Iris pigment epithelial cell (primary cell): ENCODE measurements at regions not wholly inside any gene's neighbourhood (a gene's known extent, or its start where the extent isn't known, plus 50 kb on each side); places are given as distances from the start of the nearest gene placed in this dataset.
"Not testable (repeated sequence)": the region's sequence is repeated elsewhere in the genome, so short reads cannot be mapped to it uniquely, and the experiment has no call there.

Source experiments
- DNase-seq: peaks from one replicate; pipeline ENCODE4 v3.0.0-alpha.2; 2011; ENCODE audit warnings: low read depth

DNA sequence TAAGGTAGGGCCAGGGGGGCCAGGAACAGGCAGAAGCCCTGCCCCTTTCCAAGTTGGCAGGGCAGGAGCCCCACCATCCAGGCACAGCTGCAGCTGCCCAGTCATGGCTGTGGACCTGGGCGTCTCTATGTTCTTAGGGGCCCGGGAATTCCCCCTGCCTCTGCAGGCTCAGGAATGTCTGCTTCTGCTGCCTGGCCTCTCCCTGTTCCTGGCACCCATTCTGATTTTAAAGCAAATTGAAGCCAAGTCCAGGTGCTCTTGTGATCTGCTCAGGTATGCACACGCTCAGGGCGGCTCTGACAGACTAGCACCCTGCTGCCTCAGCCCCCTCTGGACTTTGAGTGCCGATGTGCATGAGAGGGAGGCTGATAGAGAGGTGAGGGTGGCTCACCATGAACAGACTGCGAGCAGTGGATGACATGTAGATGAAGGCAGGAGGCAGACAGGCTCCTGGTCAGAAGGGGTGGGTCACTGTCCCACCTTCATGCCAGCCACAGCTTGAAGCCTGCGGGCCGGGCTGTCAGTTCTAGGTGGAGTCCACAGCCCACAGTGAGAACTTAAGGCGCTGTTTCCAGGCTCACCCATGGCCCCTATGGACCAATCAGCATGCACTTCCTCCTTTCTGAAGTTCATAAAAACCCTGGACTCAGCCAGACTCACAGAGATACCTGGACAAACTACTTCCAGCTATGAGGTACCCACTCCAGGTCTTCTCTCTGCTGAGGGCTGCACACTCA is 747.8 kb upstream of the GBE1 start:
- DNase-seq, result no peak

DNA sequence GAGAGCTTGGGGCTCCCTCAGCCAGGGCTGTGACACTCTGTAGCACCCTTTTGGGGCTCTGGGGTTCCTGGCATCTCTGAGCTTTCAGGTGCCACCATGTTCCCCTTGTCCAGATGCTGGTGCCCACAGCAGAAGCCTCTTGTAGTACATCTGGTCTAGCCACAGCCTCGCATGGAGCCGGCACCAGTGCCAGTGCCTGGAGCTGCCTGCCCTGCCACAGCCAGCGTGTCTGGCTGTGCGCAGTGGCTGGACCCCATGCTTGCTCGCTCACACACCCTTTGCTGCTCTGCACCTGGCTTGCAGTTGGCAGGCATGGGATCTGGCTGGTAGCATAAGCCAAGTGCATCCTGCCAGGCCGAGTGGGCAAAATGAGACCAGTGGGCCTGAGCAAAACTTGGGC is 744.8 kb upstream of the GBE1 start:
- DNase-seq, result no peak

DNA sequence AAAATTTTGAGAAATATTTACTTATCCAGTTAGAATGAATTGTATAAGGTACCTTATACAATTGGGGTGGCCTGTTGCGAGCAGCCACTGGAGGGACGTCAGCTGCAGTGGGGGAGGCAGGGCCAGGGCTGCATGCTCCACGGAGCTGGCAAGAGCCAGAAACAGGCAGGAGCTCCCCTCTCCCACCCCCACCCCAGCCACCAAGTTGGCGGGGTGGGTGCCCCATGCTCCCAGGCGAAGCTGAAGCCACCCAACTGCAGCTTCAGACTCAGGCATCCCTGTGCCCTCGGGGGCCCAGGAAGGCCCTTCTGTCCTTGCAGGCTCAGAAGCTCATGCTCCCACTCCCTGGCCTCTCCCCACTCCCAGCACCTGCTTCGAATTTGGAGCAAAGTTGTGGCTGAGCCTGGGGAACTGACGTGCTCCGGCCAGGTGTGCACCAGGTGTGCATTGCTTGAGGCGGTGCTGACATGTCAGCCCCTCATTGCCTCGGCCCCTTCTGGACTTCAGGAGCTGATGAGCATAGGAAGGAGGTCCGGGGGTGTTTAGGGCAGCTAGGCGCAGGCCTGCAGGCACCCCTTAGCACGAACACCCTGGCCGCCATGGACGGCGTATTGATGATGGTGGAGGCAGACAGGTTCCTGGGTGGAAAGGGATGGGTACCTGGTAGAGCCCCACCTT is 743.8 kb upstream of the GBE1 start:
- DNase-seq, result no peak

DNA sequence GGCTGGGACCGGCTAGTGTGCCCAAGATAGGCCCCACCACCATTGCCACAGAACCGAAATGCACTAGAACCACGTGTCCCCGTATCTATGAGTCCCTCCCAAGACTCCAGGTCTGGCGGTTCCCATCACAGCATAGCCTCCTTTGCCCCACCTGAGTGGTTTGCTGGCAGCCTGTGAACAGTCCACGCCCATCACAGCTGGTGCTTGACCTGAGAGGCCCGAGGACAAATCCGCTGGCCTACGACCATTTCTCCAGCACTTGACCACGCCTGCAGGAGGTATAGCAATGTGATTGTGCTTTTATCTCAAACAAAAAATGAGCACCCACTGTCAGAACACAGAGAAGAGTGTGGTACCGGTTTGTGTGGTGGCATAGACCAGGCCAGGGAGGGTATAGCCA is 736.7 kb upstream of the GBE1 start:
- DNase-seq, result no peak

DNA sequence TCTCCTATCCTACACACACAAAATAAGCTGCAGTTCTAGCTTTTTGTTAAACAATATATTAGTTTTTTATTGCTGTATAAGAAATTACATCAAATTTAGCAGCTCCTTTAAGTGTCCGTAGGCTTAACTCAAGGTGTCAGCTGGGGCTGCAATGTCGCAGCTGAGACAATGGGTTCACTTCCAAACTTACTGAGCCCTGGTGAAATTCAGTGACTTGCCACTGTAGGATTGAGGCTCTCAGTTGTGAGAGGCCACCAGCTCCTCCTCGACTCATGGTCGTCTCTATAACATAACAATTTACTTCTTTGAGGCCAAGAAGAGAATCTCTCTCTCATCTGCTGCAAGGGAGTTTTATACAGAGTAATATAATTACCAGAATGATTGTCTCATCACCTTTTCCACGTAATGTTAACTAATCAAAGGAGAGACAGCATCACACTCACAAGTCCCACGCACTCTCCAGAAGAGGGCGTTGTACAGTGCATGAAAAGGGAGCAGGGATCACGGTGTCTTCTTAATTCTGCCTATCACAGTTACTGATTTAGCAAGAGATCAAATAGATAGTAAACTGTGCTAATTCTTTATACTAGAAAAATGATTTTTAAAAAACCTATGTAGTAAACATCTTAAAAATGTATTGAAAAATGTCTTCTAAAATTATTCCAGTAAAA is 735.6 kb upstream of the GBE1 start:
- DNase-seq, result no peak

DNA sequence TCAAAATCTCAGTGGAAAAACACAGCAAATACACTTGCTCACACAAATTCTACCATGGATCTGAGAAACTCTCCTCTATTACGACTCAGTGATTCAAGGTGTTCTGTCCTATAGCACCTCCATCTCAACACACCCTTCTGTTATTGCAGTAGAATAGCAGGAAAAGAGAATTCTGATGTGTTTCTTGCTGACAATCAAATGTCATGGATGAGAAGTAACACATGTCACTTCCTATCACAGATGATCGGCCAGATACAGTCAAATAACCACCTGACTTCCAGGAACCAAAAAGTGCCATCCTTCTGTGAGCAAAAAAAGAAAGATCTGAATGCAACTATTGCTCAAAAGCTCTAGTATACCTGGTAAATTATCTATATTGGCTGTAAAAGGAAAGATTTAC is 734.2 kb upstream of the GBE1 start:
- DNase-seq, result no peak

DNA sequence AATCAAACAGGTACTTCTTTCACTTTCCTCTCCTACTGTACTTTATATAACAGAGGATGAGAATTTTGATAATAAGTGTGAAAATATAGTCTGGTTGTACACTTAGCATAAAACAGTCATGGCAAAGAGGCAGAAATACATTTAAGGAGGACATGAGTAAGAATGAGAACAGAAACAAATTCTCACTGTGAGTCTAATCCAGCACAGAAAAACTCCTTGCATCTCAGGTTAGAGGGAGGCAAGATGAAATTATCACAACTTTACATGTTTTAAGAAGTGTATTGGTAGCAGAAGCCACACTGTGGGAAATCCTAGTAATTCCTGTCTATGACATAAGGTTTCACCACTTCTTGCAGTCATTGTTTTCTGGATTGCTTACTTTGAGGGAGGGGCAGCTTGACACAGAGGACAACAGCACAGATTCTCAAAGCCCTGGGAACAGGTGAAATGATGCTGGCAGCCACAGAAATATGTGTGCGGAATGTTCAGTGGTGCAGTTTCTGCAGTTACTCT is 733.6 kb upstream of the GBE1 start:
- no peak for DNase-seq

DNA sequence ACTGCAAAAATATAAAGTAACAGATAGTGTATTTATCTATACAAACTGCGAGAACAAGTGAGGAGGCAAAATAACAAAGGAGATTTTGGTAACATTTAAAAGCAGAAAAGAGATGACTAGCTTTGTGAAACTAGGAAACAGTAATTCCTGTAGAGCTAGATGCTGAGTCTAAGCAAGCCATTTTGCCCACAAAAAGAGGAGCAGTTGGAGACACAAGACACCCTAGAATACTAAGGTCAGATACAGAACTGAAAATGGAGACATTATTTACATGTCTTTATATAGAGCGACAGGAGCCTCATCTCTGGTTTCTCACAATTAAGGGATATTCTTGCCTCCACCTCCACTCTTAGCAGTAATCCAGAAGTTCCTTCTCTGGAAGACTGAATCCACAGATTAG is 732.4 kb upstream of the GBE1 start:
- no peak for DNase-seq

DNA sequence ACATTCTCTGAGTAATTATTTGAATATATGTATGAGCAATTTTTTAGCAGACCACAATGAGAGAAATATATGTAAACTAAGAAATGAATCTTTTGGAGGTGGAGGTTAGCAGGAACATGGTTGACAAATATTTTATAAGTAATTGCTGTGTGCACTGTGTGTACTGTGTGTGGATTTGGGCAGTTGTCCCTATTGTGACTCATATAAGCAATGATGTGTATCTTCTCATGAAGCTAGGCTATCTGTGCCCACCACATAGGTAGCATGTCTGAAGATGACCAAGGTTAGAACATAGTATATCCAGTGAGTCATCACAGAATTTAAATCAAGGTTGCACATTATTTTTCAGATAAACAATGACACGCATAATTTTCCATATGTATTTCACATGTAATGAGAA is 713.9 kb upstream of the GBE1 start:
- DNase-seq, result peak; percentile 1

DNA sequence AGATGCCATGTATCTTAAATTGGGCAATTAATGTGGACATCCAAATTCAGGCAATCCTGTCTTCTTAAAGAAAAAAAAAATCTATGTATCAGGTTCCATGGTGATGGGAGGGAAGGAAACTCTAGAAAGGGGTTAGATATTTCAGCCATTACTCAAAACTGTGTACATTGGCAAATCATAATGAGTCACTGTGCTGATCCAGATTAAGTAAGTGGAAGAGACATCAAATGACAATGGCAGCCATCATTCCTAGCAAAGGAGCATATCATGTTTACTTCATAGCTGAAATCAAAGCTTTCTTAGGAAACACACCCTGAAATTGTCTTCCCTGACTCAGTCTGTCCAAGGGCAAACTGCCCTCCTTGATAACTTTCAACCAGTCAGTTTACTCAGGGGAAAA is 713.3 kb upstream of the GBE1 start:
- DNase-seq, result peak; percentile 27

DNA sequence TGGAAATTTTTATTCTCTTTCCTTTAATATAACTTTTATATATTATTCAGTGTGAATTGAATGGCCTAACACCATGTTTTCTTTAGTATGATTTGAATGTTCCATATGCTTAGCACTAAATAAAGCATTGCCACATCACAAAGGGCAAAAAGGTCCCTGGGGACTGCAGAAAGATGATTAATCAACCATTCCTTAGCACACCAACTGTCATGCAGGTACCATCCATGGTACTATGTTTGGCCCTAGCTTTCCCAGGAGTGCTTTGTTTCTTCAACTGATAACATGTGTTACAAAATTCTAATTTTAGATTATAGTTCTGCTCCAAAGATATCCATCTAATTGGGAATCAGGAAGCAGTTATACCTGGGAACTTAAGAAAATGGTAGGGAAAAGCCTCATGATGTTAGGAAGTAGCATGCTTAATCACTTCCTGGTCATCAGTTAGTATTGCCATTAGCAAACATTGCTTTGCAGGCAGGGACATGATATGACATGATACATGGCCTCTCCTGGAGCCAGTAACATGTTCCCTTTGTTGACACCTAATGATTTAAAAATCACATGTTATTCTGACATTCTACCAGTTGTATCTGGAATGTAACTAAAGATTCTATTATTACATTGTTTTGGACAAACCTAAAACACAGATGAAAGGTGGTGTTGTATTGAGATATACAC is 712.6 kb upstream of the GBE1 start:
- DNase-seq, result no peak

DNA sequence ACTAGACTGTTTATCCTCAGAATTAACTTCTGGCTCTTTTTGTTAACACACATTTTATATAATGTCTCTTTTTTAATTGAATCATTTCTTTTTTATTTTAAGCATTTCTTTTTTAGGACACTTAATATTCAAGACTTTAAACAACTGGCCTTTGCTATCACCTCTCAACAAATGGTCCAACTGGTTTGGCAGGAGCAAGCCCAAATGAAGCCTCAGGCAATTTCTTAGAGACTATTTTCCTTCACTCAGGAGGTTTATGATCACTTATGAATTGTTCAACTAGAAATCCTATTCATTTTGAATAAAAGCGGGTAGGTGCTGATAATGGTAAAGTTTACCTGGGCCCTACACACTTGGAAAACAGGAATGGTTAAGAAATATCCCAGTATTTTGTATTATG is 705.6 kb upstream of the GBE1 start:
- DNase-seq, result no peak

DNA sequence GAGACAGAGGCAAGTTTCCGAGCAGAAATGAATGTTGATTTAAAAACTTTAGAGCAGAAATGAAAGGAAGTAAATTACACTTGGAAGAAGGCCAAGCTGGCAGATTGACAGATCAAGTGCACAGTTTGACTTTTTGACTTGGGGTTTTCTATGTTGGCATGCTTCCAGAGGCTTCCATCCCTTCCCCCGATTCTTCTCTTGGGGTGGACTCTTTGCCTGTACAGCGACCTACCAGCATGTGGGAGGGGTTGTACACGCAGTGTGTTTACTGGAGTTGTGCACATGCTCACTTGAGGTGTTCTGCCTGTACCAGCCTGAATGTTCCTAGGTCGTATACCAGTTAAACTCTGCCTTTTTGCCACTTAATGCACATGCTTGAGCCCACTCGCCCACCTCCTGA is 701.5 kb upstream of the GBE1 start:
- no peak for DNase-seq

DNA sequence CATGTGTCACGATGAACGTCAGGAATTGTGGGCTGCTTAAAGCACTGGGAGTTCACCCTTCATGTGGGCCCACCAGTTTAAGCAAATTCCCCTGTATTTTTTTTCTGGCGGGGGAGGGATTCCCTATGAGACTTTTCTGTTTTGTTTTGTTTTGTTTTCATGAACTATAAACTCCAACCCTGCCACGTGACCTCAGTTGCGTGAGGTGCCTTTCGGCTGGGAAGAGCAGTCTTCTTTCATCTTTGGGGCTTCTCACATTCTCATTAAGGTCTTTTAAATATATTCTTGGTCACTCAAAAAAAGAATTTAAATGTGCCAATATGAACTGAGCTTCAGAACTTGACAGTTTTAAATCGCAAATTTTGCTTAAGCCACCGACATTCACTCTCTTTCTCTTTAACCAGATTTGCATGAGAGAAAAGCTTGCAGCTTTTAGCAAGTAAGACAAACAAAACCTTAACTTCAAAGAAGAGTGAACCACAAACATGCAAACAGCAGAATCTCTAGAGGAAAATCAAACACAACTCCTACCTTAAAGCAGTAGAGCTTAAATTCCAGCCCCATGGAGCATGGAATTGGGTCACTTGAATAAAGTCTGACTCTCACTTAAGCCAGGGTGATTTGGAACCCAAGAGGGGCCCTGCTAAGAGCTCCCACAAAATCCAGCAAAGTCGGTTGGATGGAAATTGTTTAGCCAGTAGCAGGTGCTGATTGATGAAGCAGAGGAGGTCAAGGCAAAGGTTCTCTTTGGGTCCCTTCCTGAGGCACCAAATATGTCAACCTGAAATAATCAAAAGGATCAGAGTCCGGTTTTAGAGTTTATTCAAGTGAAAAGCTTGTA is 699.8 kb upstream of the GBE1 start:
- no peak for DNase-seq

DNA sequence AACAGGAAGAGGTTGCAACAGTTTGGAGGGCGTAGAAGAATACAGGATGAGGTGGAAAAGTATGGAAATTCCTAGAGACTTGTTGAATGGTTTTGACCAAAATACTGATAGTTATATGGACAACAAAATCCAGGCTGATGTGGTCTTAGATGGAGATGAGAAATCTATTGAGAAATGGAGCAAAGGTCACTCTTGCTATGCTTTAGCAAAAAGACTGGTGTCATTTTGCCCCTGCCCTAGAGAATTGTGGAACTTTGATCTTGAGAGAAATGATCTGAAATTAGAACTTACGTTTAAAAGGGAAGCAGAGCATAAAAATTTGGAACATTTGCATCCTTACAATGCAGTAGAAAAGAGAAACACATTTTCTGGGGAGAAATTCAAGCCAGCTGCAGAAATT is 686.9 kb upstream of the GBE1 start:
- no peak for DNase-seq

DNA sequence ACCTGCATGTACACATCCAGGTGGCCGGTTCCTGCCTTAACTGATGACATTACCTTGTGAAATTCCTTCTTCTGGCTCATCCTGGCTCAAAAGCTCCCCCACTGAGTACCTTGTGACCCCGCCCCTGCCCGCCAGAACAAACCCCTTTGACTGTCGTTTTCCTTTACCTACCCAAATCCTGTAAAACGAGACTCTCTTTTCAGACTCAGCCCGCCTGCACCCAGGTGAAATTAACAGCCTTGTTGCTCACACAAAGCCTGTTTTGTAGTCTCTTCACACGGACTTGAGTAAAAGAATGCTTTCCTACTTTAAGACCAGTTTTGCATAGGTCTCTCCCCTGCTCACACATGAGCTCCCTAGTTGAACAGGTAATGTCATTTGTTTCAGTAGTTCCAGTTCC is 667.4 kb upstream of the GBE1 start:
- not testable (repeated sequence) for DNase-seq

DNA sequence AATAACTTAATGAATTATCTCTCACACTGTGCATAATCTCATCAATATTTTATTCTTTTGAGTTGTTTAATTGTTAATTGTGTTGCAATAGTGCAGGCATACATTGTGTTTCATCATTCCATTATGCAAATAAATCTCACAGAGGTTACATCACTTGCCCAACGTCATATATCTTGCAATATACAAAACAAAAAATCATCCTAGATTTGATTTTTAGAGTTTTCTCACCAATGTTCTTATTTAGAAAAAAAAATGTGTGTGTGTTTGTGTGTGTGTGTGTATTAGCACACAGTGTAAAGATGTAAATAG is 662.5 kb upstream of the GBE1 start:
- no peak for DNase-seq

DNA sequence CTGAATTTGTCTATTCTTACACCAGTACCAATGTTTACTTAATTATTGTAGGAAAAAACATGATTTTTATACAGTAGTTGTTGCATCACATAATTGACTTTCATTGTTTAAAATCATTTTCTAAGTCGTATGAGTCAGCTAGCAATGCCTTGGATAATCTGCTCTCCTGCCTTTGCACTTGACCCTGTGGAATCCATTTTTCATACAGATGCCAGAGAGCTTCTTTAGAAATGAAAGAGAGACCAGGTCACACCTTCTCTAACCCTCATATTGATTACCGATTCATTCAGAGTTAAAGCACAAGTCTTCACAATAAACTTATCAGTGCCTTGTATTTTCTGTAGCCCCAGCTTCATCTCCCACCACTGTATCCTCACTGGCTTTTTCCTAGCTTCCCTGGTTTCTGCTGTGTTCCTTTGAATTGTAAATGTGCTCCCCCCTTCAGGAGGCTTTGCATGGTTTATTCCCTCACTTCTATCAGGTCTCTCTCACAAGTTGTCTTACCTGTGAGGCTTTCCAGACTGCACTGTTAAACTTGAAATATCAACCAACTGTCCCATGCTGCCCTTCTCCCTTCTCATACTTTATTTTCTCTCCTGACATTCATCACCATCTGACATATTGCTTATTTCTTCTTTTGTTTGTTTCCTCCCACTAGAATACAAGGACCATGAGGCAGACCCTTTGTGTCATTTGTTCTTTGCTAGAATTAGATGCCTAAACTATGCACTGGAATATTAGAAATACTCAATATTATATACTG is 662.0 kb upstream of the GBE1 start:
- DNase-seq, result no peak

DNA sequence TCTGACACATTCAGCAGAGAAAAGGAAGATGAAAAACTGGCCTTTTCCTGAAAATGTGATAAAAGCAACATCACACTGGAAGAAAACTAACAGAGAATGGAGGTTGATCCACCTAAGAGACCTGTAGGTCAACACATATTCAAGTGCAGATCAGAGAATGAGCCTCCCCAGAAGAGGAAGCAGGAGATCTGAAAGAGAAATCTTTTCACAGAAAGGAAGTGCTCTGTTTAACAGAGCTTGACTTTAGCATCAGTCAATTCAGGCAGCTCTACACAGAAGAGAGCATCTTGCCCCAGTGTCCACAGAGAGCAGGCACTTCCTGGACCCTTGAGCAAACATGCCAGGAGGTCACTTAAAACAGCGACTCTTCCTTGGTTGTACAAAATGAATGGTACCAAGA is 655.4 kb upstream of the GBE1 start:
- no peak for DNase-seq

DNA sequence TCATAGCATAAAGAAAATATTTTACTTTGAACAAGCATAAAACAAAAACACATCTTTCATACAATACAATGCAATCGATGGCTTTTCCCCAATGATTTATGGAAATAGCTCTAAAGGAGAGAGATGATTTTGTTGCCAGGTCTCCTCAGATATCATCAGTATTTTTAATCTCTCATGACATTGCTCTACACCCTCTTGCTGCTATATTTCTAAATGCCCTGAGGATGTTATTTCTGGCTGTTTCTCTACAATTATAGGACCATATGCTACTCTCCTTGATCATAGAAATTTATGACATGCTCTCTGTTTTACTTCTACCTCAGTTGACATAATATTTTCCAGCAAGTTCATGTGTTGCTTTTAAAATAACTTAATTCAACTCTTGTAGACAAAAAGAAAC is 654.9 kb upstream of the GBE1 start:
- DNase-seq, result no peak

DNA sequence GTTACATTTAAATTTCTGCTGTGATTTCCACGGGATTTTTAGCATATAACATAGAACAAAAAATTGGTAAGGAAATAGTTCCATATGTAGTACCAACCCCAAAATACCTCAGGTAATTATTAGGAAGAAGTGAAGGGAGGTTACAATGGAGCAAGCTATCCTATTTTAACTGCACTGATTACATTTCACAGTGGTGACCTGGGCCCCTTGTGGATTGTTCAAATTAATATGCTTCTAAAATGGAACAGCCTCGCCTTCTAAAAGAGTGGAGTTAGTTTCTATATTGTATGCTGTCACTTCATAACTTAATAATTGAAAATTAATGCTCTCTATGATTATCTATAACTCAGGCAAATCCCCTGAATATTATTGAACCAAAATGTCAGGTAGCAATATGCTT is 651.7 kb upstream of the GBE1 start:
- DNase-seq, result no peak
